ENCODE measurements at regions not wholly inside any gene's neighbourhood (a gene's known extent, or its start where the extent isn't known, plus 50 kb on each side); places are given as distances from the start of the nearest gene placed in this dataset.

DNA sequence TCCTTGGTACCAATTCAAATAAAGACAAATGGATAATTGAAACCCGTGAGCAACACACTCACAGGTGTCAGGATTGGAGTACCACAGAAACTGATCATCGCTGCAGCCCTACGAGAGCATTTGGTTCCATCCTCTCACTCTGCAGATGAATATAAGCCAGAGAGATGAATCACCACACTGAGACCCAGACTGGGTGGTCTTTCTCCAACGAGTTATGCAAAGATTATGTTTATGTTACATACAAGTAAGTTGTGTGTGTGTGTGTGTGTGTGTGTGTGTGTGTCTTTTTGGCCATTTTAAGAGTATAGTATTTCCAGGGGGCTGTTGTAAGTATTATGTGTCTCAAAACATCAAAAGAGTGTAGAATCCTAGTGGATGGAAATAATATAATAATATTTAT is 329.5 kb upstream of the ZFP42 start:
- TF ChIP-seq, protein P1, sequence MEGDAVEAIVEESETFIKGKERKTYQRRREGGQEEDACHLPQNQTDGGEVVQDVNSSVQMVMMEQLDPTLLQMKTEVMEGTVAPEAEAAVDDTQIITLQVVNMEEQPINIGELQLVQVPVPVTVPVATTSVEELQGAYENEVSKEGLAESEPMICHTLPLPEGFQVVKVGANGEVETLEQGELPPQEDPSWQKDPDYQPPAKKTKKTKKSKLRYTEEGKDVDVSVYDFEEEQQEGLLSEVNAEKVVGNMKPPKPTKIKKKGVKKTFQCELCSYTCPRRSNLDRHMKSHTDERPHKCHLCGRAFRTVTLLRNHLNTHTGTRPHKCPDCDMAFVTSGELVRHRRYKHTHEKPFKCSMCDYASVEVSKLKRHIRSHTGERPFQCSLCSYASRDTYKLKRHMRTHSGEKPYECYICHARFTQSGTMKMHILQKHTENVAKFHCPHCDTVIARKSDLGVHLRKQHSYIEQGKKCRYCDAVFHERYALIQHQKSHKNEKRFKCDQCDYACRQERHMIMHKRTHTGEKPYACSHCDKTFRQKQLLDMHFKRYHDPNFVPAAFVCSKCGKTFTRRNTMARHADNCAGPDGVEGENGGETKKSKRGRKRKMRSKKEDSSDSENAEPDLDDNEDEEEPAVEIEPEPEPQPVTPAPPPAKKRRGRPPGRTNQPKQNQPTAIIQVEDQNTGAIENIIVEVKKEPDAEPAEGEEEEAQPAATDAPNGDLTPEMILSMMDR (IDR thresholded peaks at IDR 0.05), result no peak
- no peak for TF ChIP-seq POLR2A (IDR thresholded peaks at IDR 0.05)
